GM21576 (cell line): ENCODE measurements at regions not wholly inside any gene's neighbourhood (a gene's known extent, or its start where the extent isn't known, plus 50 kb on each side); places are given as distances from the start of the nearest gene placed in this dataset.
"Not testable (repeated sequence)": the region's sequence is repeated elsewhere in the genome, so short reads cannot be mapped to it uniquely, and the experiment has no call there.

ENCODE experiments used
- ATAC-seq: cut with Tn5 transposase; IDR thresholded peaks from one replicate; pipeline ENCODE4 v1.9.1; 2021; ENCODE audit warnings: mild to moderate bottlenecking, moderate library complexity; ENCODE audit not compliant: unreplicated experiment

DNA sequence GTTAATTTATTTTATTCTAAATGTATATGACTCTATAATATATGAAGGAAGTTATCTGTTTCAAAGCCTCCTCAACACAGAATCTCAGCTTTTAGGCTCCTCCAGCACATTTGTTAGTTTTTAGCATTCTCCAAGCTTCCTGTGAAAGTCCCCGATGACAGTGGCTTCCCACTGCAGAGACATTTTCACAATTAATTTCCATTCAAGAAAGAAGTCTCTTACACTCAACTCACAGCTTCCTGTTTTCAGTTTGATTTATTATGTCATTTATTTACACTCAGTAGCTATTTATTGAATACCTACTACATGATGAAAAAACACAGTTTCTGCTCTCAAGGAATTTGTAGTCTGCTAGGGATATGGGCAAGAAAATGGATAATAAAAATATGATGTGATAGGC is 2228.2 kb upstream of the WWC1 start:
- ATAC-seq = no peak

DNA sequence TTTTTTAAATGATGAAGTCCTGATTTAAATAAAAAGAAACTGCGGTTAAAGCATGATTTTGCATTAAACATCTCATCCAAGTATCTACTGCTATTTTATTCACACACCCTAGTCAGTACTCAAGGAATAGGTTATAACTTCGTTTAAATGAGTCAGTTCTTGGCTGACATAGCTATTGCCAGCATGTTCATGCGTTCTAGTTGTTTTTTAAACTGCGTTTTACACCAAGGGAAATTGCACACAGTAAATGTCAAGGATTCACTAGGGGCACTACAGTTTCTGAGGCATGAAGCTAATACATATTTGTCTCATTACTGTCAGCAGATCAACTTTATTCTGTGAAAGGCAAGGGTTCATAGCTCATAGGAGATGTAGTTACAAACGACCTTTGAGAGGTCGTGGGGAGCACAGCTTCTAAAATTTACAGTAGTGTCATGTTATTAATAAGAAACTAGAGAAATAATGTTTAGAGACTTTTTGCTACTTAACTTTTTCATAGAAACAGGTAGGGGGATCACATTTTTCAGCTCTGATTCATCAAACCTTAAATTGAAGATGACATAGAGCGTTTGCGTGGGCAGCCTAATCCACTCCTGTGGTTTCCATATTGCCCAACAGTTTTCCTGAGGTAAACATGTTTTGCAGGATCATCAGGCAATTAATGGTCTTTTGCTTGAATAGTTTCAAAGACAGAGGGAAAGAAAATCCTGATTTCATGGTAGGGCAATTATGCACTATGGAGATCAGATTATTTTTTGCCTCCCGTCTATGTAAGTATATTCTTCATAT is 2222.7 kb upstream of the WWC1 start:
- ATAC-seq = no peak

DNA sequence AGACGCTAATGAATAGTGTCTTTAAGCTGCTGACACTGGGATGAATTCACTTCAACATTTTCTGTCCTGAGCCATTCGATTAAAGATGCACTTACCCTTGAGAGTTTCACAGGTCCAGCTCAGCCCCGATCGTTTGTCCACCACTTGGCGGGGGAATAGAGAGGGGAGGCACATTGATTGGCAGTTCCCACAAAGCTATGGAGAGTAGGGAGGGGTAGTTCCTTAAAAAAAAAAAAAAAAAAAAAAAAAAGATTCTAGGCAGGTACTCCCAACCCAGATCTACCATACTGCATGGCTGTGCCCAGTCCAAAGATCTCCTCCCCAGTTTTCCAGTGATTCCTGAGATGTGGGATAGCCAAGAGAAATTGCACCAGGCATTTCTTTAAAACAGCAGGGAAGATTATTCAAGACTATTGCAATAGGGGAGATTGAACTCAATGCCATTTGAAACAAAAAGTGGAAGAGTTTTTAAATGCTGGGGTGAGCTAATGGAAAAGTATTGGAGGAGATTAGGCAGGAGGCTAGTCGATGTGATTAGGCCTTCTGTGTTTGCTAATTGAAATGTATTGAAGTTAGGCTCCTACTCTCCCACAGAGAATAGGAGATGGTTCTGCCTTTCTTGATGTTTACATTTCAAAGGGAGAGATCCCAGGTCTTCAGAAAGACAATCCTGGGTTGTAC is 2217.4 kb upstream of the WWC1 start:
- ATAC-seq = no peak

DNA sequence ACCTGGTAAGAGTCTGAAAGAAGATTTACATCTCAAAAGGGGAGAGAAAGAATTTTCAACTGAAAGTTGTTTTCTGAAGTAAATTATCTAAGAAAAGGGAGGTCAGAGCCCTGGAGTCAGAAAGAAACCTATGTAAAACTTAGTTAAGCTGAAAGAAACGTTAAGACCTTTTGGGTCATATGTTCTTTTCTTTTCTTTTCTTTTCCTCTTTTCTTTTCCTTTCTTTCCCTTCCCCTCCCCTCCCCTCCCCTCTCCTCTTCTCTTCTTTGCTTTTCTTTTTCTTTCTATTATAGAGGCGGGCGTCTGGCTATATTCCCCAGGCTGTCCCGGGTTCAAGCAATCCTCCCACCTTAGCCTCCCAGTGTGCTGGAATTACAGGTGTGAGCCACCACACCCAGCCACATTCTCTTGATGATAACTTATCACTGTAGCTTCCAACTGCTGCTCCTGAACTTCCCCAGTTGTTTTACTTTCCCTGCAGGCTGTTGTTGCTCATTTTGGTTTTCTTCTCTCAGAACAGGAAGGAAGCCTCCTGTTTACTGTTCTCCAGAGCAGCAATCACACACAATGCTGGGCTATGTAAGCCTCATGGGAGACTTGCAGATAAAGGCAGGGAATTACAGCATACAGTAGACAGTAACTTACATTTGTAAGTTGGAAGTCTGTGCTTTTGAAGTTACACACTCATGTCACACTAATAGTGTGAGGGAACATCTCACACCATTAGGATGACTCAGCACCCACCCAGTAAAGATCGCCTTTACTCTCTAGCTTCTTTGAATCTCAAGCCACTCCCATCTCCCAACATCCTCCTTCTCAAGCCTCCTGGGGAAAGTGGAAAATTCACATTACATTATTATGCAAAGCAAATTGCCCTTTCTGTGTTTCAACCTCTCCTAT is 2216.6 kb upstream of the WWC1 start:
- no peak for ATAC-seq

DNA sequence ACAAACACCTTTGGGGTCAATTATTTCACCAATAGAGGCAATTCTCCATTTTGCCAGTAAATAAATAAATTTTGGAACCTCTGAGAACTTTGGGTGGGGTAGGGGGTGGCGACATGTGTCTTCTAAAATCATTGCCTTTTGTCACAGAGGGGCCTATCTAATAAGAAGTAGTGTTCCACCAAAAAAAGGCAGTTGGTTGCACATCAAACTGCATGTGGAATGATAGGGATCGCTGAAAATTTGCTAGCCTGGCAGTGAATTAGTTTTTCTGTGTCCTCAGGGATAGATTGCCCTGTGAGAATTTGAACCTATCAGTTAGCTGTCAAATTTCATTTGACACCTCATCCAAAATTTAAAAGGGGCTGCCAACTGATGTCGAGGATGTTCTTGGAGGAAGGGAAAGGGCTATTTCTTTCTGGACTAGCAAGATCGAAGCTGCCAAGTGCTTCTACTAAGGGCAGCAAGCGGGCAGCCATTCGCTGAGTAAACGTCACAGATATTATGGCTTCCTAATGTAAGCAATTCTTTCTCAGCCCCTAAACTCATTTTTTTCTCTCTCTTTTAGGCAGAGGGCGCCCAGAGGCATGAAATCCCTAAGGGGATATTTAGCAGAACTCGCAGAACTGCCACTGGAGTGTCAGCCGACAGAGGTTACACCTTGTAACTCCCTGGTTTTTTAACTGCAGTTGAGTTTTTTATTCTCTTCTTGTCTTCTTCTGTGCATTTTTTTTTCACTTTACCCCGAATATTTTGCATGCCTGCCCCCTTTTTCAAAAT is 2208.1 kb upstream of the WWC1 start:
- no peak for ATAC-seq

DNA sequence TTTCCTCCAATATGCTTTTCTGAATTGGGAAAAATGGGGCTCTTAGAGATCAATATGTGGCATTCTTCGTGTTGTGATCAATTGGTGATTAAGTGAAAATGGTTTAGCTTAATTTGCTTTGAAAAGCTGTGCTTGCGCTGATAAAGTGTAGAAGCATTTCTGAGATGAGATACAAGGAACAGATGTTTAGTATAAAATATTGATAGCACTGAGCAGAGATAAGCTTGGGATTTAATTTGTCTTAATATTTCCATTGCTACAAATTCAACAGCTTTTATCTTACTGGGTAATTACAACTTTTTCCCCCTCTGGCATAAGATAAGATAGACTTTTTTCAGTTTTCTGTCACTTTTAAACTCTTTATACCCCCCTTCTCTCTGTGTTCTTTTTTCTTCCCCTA is 2204.9 kb upstream of the WWC1 start:
- ATAC-seq = no peak

DNA sequence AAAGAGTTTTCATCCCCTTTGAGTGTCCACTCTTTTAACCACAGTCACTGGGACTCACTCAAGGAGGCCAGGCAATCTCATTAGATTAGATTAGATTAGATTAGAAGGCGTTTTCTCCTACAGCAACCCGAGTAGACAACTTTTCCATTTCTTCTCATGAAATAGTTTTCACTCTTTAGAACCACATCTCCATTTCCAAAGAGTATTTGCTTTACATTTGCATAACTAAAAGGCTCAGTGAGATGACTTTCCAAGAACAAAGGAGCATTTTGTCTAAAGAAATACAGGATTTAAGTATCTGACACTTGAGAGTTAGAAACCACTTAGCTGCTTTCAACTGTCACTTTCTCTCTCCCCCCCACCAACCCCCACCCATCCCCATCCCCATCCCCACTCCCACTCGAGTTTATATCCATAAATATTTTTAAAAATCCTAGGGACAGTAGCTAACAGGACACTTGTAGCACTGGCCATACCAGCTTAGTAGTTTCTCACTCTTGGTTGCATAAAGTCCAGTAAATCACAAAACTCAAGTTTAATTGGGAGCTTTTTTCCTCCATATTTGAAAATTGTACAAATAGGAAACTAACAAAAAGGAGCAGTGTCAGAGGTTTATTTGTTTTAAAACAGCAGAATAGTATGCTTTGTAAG is 2202.9 kb upstream of the WWC1 start:
- no peak for ATAC-seq

DNA sequence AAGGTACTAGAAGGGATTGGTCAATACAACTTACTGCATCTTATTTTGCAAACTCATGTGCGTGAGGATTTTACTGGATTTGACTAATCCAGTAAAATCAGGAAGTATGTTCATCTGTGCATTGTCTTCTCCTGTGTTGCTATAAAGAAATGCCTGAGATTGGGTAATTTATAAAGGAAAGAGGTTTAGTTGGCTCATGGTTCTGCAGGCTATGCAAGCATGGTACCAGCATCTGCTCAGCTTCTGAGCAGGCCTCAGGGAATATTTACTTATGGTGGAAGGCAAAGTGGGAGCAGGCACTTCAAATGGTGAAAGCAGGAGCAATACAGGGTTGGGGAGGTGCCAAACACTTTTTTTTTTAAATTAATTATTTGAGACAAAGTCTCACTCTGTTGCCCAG is 2199.5 kb upstream of the WWC1 start:
- ATAC-seq = no peak

DNA sequence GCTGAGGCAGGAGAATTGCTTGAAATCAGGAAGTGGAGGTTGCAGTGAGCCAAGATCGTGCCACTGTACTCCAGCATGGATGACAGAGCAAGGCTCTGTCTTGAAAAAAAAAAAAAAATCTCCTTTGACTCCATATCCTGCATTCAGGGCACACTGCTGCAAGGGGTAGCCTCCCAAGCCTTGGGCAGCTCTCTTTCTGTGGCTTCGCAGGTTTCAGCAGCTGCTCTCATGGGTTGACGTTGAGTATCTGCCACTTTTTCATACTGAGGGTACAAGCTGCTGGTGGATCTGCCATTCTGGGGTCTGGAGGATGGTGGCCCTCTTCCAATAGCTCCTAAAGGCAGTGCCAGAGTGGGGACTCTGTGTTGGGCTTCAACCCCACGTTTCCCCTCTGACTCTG is 2198.1 kb upstream of the WWC1 start:
- ATAC-seq = no peak

DNA sequence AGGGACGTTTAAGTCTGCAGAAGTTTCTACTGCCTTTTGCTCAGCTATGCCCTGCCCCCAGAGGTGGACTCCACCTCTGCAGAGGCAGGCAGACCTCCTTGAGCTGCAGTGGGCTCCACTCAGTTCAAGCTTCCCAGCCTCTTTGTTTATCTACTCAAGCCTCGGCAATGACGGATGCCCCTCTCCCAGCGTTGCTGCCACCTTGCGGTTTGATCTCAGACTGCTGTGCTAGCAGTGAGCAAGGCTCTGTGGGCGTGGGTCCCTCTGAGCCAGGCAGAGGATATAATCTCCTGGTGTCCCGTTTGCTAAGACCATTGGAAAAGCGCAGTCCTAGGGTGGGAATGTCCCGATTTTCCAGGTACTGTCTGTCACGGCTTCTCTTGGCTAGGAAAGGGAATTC is 2188.5 kb upstream of the WWC1 start:
- no peak for ATAC-seq

DNA sequence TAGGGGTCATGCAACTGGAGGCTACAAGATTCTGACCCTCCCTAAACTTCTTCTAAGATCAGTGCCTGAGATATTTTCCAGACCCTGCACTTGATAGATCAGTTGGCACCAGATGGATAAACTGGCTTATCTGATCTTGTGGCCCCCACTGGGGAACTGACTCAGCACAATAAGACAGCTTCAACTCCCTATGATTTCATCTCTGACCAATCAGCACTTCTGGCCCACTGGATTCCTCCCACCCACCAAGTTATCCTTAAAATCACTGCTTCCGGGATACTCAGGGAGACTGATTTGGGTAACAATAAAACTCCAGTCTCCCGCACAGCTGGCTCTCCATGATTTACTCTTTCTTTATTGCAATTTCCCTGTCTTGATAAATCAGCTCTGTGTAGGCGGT is 2180.4 kb upstream of the WWC1 start:
- ATAC-seq = no peak

DNA sequence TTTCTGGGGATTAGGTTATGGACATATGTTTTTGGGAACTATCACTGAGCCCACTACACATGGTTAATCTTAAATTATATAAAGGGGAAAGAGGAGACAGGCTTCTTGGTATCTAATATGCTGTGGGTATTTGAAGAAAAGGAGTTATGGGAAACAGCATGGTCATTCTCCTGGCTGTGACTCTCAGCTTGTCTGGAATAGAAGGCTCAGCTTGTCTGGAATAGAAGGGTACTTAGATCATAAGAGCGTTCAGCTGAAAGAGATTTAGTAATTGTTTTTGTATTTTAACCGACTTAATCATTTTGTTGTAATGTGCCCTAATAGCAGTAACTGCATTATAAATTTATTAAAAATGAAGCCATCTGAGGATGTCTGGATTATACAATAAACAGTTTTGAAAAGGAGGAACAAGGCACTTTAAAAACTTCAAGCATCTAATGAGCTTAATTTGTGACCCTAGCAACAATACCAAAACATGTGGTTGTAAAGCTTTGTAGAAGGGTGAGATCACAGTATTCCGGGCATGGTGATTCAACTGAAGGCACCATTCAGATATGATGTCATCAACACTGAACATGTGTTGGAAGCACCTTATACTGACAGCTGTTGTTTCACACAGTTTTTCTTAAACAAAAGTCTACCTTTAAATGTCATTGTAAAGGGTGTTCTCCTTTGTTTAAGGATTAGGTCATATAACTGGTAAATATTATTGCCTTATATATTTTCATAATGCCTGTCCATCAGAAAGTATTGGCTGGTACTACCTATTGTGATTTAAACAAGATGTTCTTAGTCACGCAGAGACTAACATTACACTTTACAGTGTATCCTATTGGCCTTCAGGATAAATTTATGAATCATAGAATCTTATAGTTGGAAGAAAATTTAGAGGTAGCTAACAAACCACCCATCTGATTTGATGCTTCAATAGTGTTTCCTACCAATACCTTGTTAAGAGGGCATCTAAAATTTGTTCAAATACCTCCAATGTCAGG is 2174.1 kb upstream of the WWC1 start:
- ATAC-seq = no peak

DNA sequence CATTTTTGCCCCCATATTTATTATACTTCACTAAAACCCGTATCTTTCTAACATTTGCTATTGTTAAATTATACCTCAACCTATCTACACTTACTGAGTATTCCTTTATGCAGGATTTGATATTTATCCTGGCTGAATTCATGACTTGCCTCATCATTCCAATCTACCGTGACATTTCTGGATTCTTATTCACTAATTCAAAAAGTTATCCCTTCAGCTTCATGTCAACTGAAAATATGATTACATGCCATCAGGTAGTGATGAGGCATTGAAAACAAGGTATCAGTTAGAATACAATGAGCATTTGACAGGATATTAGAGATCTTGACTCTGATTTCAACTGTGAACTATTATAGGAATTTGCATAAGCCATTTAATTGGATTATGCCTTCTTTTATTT is 2171.9 kb upstream of the WWC1 start:
- ATAC-seq = no peak

DNA sequence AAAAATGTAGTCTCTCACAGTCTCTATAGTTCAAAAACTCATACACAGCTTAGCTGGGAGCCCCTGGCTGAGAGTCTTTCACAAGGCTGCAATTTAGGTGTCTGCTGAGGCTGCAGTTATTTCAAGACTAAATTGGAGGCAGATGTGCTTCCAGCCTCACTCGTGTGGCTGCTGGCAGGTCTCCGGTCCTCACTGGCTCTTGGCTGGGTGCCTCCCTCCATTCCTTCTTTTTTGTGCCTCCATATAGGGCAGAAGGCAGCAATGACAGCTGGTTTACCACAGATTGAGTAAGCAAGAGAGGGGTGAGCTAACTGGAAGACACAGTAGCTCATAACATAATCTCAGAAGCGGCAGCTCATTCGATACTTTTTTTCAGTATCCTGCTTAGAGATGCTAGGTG is 2167.7 kb upstream of the WWC1 start:
- ATAC-seq = no peak

DNA sequence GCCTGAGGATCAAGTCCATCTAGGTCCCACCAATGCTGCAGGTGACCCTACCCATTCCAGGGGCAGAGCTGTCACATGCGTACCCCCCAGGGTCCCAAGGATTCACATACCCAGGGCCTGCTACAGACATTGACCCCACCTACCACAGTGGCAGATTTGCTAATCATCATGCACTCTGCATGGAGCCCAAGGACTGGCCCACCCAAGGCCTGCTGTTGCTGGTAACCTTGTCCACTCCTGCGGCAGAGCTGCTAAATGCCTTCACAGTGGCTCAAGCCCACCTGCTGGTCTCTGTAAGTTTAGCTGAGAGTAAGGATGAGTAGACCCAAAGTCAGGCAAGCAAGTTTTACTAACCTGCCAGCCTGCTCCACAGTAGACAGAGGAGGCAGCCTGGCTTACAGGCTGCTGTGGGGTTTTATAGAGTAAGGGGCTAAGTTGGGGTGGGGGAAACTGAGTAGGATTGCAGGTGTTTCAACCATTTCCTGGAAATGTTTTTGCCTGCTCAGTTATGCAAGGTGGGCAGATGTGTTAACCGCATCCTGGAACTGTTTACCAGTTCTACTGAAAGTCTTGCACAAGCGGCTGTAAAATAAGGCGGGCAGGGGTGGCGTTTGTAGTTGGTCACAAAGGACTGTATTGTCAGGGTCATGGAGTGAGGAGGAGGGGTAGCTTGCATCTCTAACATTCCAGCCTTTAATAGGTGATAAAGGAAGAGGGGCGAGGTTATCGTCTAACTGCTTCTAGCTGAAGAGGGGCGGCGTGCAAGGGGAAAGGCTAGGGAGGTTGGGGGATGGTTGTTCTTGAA is 2163.5 kb upstream of the WWC1 start:
- no peak for ATAC-seq

DNA sequence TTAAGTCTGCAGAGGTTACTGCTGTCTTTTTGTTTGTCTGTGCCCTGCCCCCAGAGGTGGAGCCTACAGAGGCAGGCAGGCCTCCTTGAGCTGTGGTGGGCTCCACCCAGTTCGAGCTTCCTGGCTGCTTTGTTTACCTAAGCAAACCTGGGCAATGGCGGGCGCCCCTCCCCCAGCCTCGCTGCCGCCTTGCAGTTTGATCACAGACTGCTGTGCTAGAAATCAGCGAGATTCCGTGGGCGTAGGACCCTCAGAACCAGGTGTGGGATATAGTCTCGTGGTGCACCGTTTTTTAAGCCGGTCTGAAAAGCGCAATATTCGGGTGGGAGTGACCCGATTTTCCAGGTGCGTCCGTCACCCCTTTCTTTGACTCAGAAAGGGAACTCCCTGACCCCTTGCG is 2146.3 kb upstream of the WWC1 start:
- not testable (repeated sequence) for ATAC-seq

DNA sequence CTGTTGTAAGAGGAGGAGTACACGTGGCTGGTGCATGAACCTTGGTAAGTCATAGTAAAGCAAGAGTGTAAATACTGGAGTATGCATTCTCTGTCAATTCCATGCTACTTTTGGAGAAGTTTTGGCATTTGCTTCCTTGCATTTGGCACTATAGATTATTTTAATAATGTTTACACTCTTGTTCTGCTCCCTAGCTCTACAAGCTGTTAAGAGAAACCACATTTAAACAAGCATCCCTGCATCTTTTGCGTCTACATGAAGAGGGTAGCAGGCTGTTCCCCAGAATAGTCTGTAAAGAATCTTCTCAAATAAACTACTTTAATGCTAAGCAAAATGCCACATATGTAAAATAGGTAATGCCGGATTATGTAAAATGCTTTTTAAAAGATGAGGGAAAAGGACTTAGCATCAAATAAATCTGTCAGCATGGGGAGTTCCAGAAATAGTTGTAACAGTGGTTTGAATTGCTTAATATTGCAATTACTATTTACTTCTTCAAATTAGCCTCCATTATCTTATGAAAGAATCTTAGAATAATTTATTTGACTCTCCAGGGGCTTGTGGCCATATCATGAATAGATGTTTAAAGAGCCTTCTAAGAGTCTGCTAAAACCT is 2127.3 kb upstream of the WWC1 start:
- ATAC-seq = no peak

DNA sequence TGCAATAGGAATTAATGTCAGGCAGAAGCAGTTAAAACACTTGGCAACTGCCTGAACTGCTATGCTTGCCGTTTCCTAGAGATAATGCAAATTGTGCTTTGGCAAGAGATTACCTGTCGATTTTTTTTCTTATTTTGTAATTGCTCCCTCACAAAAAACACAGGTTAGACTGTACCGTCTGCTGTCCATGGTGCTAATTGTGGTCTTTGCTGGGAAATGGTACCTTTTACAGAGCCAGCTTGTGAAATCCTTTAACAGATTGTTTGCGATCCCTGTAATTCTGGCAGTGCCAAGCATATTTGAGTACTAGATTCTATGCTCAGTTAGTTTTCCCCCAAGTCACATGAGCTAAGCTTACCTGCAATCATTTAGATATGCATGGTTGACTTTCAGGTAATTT is 2125.8 kb upstream of the WWC1 start:
- no peak for ATAC-seq
